GM23248 (cell line): ENCODE measurements at regions not wholly inside any gene's neighbourhood (a gene's known extent, or its start where the extent isn't known, plus 50 kb on each side); places are given as distances from the start of the nearest gene placed in this dataset.

Experiments used
- DNase-seq: peaks from one replicate; pipeline ENCODE4 v3.0.0-alpha.2; 2015
- H2AFZ ChIP-seq: fragments of 200-600 bp; sonication (generic); 2 replicates; pipeline ENCODE4 v1.6.1; 2016; ENCODE audit warnings: antibody characterized with exemption
- H3F3A ChIP-seq: fragments of 200-600 bp; sonication (generic); 2 replicates; pipeline ENCODE4 v1.6.1; 2016; ENCODE audit warnings: mild to moderate bottlenecking, antibody characterized with exemption, mixed run types; ENCODE audit not compliant: insufficient read depth
- H3K27ac ChIP-seq: fragments of 200-600 bp; sonication (generic); 2 replicates; pipeline ENCODE4 v1.5.1; 2016; ENCODE audit warnings: mild to moderate bottlenecking
- H3K27me3 ChIP-seq: fragments of 200-600 bp; sonication (generic); replicated peaks from 2 replicates; pipeline ENCODE4 v1.6.1; 2016; ENCODE audit warnings: mild to moderate bottlenecking; ENCODE audit not compliant: insufficient read depth
- H3K36me3 ChIP-seq: fragments of 200-600 bp; sonication (generic); 2 replicates; pipeline ENCODE4 v1.6.1; 2016; ENCODE audit warnings: low read depth, mild to moderate bottlenecking
- H3K4me1 ChIP-seq: fragments of 200-600 bp; sonication (generic); 2 replicates; pipeline ENCODE4 v1.6.1; 2016; ENCODE audit warnings: mild to moderate bottlenecking; ENCODE audit not compliant: insufficient read depth
- H3K4me2 ChIP-seq: fragments of 200-600 bp; sonication (generic); one replicate; pipeline ENCODE4 v1.6.1; 2016; ENCODE audit warnings: mild to moderate bottlenecking; ENCODE audit not compliant: unreplicated experiment
- H3K4me3 ChIP-seq: fragments of 200-600 bp; sonication (generic); 2 replicates; pipeline ENCODE4 v1.5.1; 2016; ENCODE audit warnings: mild to moderate bottlenecking
- H3K79me2 ChIP-seq: fragments of 200-600 bp; sonication (generic); 2 replicates; pipeline ENCODE4 v1.6.1; 2016; ENCODE audit warnings: mild to moderate bottlenecking; ENCODE audit not compliant: insufficient read depth
- H3K9ac ChIP-seq: fragments of 200-600 bp; sonication (generic); 2 replicates; pipeline ENCODE4 v1.6.1; 2016; ENCODE audit warnings: mild to moderate bottlenecking
- H3K9me2 ChIP-seq: fragments of 200-600 bp; sonication (generic); 2 replicates; pipeline ENCODE4 v1.6.1; 2016; ENCODE audit warnings: mixed run types, mild to moderate bottlenecking, moderate library complexity; ENCODE audit not compliant: insufficient read depth
- H3K9me3 ChIP-seq: fragments of 200-600 bp; sonication (generic); one replicate; pipeline ENCODE4 v1.6.1; 2017; ENCODE audit warnings: low read depth
- H4K20me1 ChIP-seq: fragments of 200-600 bp; sonication (generic); 2 replicates; pipeline ENCODE4 v1.6.0; 2016; ENCODE audit not compliant: insufficient read depth
- EZH2 ChIP-seq: fragments of 200-600 bp; sonication (generic); IDR thresholded peaks from 2 replicates; pipeline ENCODE4 v1.6.1; 2018; ENCODE audit warnings: antibody characterized with exemption, mild to moderate bottlenecking; ENCODE audit not compliant: insufficient read depth, poor library complexity, severe bottlenecking
- EZH2phosphoT487 ChIP-seq: fragments of 200-600 bp; sonication (generic); IDR thresholded peaks from 2 replicates; pipeline ENCODE4 v1.6.1; 2018; ENCODE audit warnings: antibody characterized with exemption, moderate library complexity, mild to moderate bottlenecking, low read depth; ENCODE audit not compliant: insufficient read depth
- WGBS, 2 experiments: methylation state at CpG; one replicate each; pipeline ENCODE4 v1.1.6; 2015 to 2017; ENCODE audit warnings: low lambda C conversion rate in 2 of 2, low coverage in 1 of 2; ENCODE audit errors: missing lambda C conversion rate in 2 of 2; 5-methylcytosine and 5-hydroxymethylcytosine counted together
- in situ Hi-C: fragments of 300-500 bp; cut with MboI; formaldehyde crosslinking; loops from 2 replicates; pipeline ENCODE4 v1.15.0; 2020

DNA sequence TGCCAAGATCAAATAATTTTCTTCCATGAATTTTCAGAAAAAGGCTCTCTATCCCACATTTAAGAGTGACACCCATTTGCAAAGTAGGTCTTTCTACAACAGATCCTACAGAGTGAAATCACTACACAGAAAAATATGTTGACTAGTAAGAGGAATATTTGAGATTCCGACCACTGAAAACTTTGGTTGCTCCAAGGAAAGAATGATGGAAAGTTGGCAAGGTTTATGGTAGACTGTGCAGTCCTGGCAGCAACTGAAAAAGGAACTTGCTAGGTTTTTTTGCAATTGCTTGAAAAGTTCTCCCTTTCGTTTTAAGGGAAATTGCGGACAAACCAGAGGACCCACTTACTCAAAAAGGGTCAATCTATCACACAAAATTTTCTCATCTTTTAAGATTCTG is 83.1 kb upstream of the TSPAN8 start:
- Histone ChIP-seq H3K4me1 (no peaks in the 10 kb centered on the region), H3K4me3 (no peak overlapping the region), H3K9me3 (no peaks in the 10 kb centered on the region), H3K79me2 (no peaks in the 10 kb centered on the region), H3K36me3 (no peaks in the 10 kb centered on the region), H3K9ac (no peak overlapping the region), H3K27ac (no peak overlapping the region), H3K27me3 (no peaks in the 10 kb centered on the region), H3F3A (no peaks in the 10 kb centered on the region), H4K20me1 (no peaks in the 10 kb centered on the region), H2AFZ (no peak overlapping the region), H3K4me2 (no peak overlapping the region), H3K9me2 (no peaks in the 10 kb centered on the region)
- in situ Hi-C loops: no loop called here
- TF ChIP-seq EZH2 (no peak), EZH2phosphoT487 (no peak)
- no peak for DNase-seq
- 14 to 19% methylated on average over 3 of the region's 3 CpGs for WGBS, 2 experiments

DNA sequence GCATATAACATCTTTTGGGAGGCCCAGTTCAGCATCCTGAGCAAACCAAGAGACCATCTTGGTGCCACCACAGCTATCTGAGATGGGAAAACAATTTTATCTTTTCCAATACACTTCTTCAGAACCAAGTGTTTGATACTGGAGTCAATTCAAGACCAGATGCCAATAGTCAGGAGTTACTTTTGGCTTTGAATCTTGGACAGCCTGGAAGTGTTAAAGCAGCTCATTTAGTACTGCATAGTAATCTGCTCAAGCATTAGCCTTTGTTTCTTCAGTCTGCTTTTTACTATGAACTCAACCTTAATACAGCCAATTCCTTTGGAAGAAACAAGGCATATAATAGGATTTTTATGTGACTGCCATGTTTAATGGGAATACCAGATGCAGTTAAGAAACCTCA is 81.9 kb upstream of the TSPAN8 start:
- Histone ChIP-seq H4K20me1 (no peaks in the 10 kb centered on the region), H3F3A (no peaks in the 10 kb centered on the region), H3K4me1 (no peaks in the 10 kb centered on the region), H3K4me2 (no peak overlapping the region), H3K36me3 (no peaks in the 10 kb centered on the region), H3K27ac (no peak overlapping the region), H3K9ac (no peak overlapping the region), H3K4me3 (no peak overlapping the region), H3K27me3 (no peaks in the 10 kb centered on the region), H3K9me2 (no peaks in the 10 kb centered on the region), H3K79me2 (no peaks in the 10 kb centered on the region), H3K9me3 (no peaks in the 10 kb centered on the region), H2AFZ (no peak overlapping the region)
- no peak for DNase-seq
- in situ Hi-C loops: no loop called here
- TF ChIP-seq EZH2phosphoT487 (no peak), EZH2 (no peak)

DNA sequence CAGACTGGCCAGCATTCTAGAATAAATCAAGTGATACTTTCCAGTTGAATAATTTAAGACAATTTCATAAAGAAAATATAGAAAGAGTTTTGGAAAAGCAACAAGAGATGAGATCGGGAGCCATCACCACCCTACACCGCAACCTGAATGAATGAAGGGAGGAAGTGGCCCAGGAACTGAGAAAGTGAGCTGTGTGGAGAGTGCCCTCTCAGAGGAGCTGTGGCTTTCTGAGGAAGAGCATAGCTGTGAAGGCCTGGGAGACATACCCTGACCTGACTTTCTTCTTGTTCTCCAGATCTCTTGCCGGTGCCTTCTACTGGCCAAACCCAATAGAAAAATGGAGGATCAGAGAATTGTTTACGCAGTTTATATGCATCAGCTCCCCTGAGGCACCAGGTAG is 79.3 kb upstream of the TSPAN8 start:
- in situ Hi-C loops: no loop called here
- WGBS, 2 experiments: 62 to 65% methylated on average over 4 of the region's 4 CpGs

DNA sequence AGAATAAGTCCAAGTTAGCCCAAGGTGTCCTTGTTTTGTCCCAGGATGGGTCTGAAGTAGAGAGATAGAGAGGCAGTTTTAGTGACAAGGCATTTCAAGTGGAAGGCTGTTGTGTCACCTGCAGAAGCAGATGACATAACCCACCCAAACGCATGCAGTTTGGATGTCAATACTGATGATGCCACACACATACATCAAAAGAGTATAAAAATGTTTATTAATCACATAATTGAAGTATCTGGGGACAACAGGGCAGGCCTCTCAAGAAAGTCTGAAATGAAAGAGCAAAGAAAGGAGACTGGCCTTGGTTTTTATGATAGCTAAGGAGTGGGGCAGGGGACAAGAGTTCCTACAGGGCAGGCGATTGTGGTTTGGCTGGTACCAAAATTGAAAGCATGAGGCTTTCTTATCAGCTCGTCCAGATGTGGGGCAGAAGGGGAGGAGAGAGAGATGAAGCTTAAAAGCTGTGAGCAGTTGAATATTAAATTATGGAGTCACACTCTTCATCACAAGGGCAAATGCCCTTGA is 78.4 kb upstream of the TSPAN8 start:
- Histone ChIP-seq H3K27ac (no peak overlapping the region), H3K9me2 (no peaks in the 10 kb centered on the region), H4K20me1 (no peaks in the 10 kb centered on the region), H2AFZ (no peak overlapping the region), H3K4me2 (no peak overlapping the region), H3K79me2 (no peaks in the 10 kb centered on the region), H3K9ac (no peak overlapping the region), H3K27me3 (no peaks in the 10 kb centered on the region), H3F3A (no peaks in the 10 kb centered on the region), H3K36me3 (no peaks in the 10 kb centered on the region), H3K4me1 (no peaks in the 10 kb centered on the region), H3K9me3 (no peaks in the 10 kb centered on the region), H3K4me3 (no peak overlapping the region)
- TF ChIP-seq EZH2 (no peak), EZH2phosphoT487 (no peak)
- in situ Hi-C loops: no loop called here
- 18% methylated on average over 3 of the region's 3 CpGs for WGBS, 2 experiments
- DNase-seq: no peak

More for the DNA sequence above, 79.3 kb upstream of the TSPAN8 start:
- DNase-seq: no peak
- H3K4me2 ChIP-seq: no peak overlapping the region
- no peaks in the 10 kb centered on the region for H3K36me3 ChIP-seq
- H3K79me2 ChIP-seq: no peaks in the 10 kb centered on the region
- H3K4me1 ChIP-seq: no peaks in the 10 kb centered on the region
- H3K27ac ChIP-seq: no peak overlapping the region
- H3K9ac ChIP-seq: no peak overlapping the region
- no peak overlapping the region for H3K4me3 ChIP-seq
- H4K20me1 ChIP-seq: no peaks in the 10 kb centered on the region
- no peaks in the 10 kb centered on the region for H3K9me3 ChIP-seq
- no peaks in the 10 kb centered on the region for H3F3A ChIP-seq
- H3K9me2 ChIP-seq: no peaks in the 10 kb centered on the region
- no peaks in the 10 kb centered on the region for H3K27me3 ChIP-seq
- H2AFZ ChIP-seq: no peak overlapping the region
- TF ChIP-seq EZH2phosphoT487: no peak
- no peak for TF ChIP-seq EZH2

DNA sequence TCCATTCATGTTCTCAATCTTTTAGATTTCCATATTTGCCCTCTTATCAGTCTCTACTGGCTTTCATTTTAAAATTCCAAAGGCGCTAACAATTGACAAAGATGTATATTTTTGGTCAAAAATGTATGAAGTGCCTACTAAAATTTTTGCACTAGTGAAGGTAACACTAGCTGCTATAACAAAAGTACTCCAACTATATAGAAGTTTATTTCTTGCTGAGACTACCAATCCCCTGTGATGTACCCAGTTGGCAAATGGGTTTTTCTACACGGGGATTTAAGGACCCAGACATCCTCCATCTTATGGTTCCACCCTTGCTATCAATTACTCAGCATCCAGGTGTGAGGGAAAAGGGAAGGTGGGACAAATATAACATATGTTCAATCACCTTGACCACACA is 75.3 kb upstream of the TSPAN8 start:
- H3K4me2 ChIP-seq: no peak overlapping the region
- no peaks in the 10 kb centered on the region for H3K27me3 ChIP-seq
- H2AFZ ChIP-seq: no peak overlapping the region
- H3K79me2 ChIP-seq: no peaks in the 10 kb centered on the region
- H3K4me1 ChIP-seq: no peaks in the 10 kb centered on the region
- no peak overlapping the region for H3K27ac ChIP-seq
- TF ChIP-seq EZH2phosphoT487: no peak
- no peak for TF ChIP-seq EZH2
- 29 to 33% methylated on average over 2 of the region's 2 CpGs for WGBS, 2 experiments
- no peaks in the 10 kb centered on the region for H4K20me1 ChIP-seq
- no peaks in the 10 kb centered on the region for H3K36me3 ChIP-seq
- no peak overlapping the region for H3K9ac ChIP-seq
- no peaks in the 10 kb centered on the region for H3K9me2 ChIP-seq
- no peaks in the 10 kb centered on the region for H3F3A ChIP-seq
- DNase-seq: no peak
- no peaks in the 10 kb centered on the region for H3K9me3 ChIP-seq
- H3K4me3 ChIP-seq: no peak overlapping the region
- in situ Hi-C loops: no loop called here
